GM12874 (cell line): ENCODE measurements at regions not wholly inside any gene's neighbourhood (a gene's known extent, or its start where the extent isn't known, plus 50 kb on each side); places are given as distances from the start of the nearest gene placed in this dataset.

Source experiments
- TF ChIP-seq, protein P1 (sequence below): IDR thresholded peaks from 2 replicates; pipeline ENCODE4 v1.5.1; 2011; ENCODE audit warnings: low read depth, mild to moderate bottlenecking, control low read depth, low read length, moderate library complexity; ENCODE audit not compliant: insufficient read depth

DNA sequence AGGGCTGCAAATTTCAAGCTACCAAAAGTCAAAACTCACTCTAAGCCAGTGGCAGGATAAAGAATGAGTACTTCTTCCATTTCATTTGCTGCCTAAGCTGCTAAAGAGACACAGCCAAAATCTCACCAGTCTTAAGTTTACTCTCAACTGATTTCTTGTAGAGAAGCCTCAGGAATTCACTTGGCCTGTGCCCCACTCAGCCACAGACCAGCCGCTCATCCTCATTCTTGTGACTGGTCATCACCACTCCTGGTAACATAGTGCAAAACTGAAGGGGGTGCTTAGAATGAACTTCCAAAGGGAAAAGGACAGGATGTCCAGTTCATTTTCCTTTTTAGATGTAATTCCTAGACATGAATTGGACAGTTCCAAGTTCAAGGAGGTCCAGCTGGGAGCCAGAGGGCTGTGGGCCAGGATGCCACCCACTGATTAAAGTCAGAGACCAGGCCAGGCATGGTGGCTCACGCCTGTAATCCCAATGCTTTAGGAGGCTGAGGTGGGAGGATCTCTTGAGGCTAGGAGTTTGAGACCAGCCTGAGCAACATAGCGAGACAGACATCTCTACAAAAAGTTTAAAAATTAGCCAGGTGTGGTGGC lies 72.7 kb upstream of the RANBP3L start:
- TF ChIP-seq, protein P1, sequence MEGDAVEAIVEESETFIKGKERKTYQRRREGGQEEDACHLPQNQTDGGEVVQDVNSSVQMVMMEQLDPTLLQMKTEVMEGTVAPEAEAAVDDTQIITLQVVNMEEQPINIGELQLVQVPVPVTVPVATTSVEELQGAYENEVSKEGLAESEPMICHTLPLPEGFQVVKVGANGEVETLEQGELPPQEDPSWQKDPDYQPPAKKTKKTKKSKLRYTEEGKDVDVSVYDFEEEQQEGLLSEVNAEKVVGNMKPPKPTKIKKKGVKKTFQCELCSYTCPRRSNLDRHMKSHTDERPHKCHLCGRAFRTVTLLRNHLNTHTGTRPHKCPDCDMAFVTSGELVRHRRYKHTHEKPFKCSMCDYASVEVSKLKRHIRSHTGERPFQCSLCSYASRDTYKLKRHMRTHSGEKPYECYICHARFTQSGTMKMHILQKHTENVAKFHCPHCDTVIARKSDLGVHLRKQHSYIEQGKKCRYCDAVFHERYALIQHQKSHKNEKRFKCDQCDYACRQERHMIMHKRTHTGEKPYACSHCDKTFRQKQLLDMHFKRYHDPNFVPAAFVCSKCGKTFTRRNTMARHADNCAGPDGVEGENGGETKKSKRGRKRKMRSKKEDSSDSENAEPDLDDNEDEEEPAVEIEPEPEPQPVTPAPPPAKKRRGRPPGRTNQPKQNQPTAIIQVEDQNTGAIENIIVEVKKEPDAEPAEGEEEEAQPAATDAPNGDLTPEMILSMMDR, result no peak

DNA sequence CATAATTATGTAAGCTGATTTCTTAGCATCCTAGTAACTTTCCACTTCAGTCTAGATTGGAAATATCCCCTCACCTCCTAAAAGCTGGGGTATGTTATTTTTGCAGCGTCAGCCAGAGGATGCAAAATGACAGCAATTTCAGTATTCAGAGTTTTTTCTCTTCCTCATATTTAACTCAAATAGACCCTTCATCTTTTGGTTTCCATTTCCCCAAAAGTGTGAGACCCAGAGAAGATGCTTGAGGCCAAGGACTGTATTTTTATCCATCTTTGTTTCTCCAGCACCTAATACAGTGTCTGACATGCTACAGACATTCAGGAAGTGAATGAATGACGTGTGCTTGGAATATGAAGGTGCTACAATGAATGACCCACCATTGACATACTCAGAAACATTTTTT lies 75.5 kb upstream of the RANBP3L start:
- TF ChIP-seq, protein P1, result no peak

DNA sequence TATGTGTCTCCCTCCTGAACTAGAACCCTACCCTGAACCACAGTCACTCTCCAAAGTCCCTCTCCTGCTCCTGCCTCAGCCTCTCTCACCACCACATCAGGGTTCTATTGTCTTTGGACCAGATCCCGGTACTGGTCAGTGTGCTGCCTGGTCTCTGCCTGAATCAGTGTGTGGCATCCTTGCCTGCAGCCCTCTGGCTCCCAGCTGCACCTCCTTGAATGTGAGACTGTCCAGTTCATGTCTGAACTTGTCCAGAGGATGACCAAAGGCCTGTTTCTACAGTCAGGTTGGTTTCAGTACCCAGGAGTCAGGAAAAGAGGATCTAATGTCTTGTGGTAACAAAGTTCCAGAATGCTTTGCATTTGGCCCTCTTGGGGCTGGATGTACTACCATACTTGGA lies 76.8 kb upstream of the RANBP3L start:
- TF ChIP-seq, protein P1, result no peak

GRCh38 chr5:36382890-36383289 lies 81.2 kb upstream of the RANBP3L start:
- TF ChIP-seq, protein P1, result no peak

DNA sequence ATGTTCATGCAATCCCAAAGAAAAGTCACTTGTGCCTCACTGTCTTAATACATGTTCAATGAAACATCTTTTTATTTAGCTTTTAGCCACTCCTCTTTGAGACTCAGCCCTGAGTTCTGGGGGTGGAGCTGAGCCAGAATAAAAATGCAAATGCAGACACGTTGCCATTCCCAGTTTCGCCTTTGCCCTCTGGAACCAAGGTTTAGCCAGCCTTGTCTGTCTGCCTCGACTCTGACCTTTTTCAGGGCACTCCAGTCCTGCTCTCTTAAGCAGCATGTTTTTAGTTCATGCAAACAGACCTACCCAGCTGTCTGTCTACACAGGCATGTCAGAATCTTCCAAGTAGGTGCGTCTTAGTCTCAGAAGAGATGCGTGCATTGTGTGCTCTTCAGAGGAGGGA lies 82.2 kb upstream of the RANBP3L start:
- TF ChIP-seq, protein P1, result no peak

DNA sequence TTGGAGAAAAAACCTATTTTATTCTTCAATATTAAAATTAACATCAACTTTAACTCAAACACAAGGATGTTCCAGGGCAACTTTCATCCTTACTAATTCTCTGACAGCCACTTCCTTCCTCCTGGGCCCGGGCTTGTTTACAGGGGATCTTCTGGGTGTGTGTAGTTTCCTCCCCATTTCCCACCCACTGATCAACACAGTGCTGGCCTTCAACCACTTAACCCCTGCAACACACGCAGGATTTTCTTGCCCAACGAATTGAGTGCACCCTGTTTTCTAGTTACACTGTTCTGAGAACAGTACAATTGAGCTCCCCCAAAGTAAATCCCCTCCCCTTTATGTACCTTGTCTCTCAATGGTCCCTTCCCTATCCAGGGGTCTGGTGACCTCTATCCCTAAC lies 83.1 kb upstream of the RANBP3L start:
- TF ChIP-seq, protein P1, result no peak

DNA sequence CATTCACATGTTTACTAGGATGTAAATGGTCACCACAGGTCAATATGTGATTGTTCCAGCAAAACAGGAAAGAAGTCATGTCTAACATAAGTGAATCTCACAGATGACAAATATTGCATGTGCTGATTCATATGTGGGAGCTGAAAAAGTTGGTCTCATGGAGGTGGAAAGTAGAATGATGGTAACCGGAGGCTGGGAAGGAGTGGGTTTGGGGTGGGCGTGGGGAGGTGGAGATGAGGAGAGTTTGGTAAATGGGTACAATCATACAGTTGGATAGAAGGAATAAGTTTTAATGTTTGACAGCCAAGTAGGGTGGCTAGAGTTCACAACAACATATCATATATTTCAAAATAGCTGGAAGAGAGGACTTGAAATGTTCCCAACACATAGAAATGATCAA lies 83.8 kb upstream of the RANBP3L start:
- TF ChIP-seq, protein P1, result no peak
